Ovary (tissue), 3 donors: ENCODE measurements at regions not wholly inside any gene's neighbourhood (a gene's known extent, or its start where the extent isn't known, plus 50 kb on each side); places are given as distances from the start of the nearest gene placed in this dataset.

Experiments
- CTCF ChIP-seq, 3 donors: fragments of 450-650 bp in 2 of 3; fragments of 200-600 bp in 1 of 3; IDR thresholded peaks; one replicate each; pipeline versions ENCODE4 v1.5.1 to v1.8.0; 2016 to 2022; ENCODE audit warnings: antibody characterized with exemption in 3 of 3, mild to moderate bottlenecking in 1 of 3
- EP300 ChIP-seq: sonication (generic); formaldehyde crosslinking; IDR thresholded peaks from one replicate; pipeline ENCODE4 v1.6.1; 2017; ENCODE audit warnings: antibody characterized with exemption
- donor health status: DM: no; HTN: no; CAD: no.

DNA sequence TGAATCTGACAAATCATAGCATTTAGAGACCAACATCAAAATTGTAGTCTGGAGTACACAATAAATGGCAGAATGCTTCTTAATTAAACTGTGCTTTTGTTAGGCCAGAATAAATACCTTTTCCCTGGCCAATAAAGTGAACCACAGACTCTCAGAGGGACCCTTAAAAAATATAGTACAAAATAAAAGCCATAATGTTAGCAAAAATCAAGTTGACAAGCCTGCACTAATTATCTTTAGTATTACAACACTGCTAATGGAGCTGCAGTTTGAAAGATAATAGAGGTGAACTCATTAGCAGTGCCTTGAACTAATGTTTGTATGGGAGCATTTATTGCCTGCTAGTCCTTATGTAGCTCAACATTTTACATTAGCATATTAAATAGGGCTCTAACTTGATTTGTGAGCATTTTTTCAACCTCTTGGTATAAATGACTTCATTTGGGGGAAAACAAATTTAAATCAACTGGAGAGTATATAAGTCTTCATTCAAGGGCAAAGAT is 801.3 kb downstream of the EPHA3 start:
- TF ChIP-seq EP300 (no peak), CTCF (IDR thresholded peaks at IDR 0.05) (no peak)
